Fibroblast of the aortic adventitia (primary cell): ENCODE measurements at regions not wholly inside any gene's neighbourhood (a gene's known extent, or its start where the extent isn't known, plus 50 kb on each side); places are given as distances from the start of the nearest gene placed in this dataset.

Experiments used
- DNase-seq: peaks from one replicate; pipeline ENCODE4 v3.0.0-alpha.2; 2010; ENCODE audit warnings: low read depth
- H3K4me3 ChIP-seq: 2 replicates; pipeline ENCODE4 v1.5.1; 2011; ENCODE audit warnings: low read depth, mild to moderate bottlenecking, control low read depth, low read length, moderate library complexity
- TF ChIP-seq, protein P1 (sequence below): IDR thresholded peaks from 2 replicates; pipeline ENCODE4 v1.5.1; 2011; ENCODE audit warnings: mild to moderate bottlenecking, low read length, control low read depth, inconsistent platforms; ENCODE audit not compliant: insufficient read depth

DNA sequence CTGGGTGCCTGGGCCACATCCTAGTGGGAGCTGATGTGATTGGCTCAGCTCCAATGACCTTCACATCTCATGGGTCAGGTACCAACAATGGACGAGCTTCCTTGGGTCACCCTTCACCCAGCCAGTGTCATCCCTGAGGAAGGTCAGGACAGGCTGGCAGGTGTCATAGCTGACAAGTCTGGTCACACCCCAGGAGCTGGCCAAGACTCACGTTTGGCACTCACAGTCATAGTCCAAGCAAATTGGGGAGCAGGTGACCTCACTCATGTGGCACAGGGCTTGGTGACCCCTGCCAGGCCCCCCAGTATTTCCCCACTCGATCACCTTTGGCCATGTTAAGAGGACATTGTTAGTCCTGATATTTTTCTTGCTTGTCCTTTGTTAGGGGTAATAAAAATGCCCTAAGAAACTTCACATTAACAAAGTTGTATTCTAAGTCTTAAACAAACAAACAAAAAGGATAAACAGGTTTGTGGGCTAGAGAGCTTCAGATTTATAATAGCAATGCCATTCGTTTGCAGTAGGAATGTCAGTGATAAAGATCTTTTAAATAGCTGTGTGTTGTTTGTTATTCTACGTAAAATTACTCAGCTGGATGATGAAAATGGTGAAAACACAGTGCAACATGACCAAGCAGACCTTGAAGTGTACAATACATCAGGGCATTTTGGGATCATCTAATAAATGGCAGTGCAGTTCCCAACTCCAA, 79.5 kb upstream of the POMGNT2 start:
- peak; percentile 51 for DNase-seq
- TF ChIP-seq, protein P1, sequence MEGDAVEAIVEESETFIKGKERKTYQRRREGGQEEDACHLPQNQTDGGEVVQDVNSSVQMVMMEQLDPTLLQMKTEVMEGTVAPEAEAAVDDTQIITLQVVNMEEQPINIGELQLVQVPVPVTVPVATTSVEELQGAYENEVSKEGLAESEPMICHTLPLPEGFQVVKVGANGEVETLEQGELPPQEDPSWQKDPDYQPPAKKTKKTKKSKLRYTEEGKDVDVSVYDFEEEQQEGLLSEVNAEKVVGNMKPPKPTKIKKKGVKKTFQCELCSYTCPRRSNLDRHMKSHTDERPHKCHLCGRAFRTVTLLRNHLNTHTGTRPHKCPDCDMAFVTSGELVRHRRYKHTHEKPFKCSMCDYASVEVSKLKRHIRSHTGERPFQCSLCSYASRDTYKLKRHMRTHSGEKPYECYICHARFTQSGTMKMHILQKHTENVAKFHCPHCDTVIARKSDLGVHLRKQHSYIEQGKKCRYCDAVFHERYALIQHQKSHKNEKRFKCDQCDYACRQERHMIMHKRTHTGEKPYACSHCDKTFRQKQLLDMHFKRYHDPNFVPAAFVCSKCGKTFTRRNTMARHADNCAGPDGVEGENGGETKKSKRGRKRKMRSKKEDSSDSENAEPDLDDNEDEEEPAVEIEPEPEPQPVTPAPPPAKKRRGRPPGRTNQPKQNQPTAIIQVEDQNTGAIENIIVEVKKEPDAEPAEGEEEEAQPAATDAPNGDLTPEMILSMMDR = no peak
- no peak overlapping the region for H3K4me3 ChIP-seq

- TF ChIP-seq, protein P1 = no peak
- no peak overlapping the region for H3K4me3 ChIP-seq
- DNase-seq = no peak
Observed at GRCh38 chr3:43183456-43183855, 77.6 kb upstream of the POMGNT2 start.

DNA sequence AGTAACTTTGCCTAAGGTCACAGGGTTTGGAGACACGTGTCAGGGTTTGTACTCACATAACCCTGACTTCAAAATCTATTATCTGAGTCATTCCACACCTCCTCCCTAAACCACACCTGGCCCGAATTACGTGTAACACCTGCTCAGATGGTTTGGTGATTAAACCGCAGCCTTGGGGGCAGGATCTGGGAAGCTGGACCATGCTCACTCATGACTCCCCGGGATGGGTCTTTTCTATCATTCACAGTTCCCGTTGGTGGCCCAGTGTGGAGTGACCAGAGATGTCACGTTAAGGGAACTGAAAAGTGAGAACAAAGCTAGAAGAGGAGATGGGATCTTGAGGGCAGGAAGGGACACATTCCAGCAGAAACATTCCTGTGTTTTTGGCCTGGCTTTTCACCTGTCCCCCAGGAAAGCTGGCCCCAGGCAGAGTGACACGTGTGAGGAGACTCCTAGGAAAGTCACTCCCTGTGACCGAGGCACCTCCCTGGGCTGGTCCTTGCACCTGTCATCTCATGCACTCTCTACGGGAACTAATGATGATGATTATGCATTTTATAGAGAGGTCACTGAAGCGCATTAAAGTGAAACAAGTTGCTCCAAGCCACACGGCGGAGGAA, 75.4 kb upstream of the POMGNT2 start:
- no peak for DNase-seq
- H3K4me3 ChIP-seq = no peak overlapping the region
- TF ChIP-seq, protein P1 = no peak

GRCh38 chr3:43180694-43181093, 74.8 kb upstream of the POMGNT2 start:
- H3K4me3 ChIP-seq = no peak overlapping the region
- TF ChIP-seq, protein P1 = no peak
- no peak for DNase-seq

DNA sequence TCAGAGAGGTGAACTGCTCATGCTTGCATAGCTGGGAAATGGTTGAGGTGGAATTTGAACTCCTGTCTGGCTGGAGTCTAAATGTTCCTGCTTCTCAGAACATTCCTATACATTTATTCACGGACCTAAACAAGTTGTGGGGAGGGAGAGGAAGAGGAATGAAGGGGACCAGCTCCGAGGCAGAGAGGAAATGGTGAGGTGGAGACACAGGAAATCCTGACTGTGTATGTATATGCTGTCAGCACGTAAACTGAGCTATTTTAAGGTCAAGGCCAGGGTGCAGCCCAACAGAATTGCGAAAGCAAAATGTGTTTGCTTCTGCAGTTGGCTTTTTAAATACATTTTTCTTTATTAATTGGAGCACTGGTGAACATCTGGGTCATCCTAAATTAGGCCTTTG, 74.1 kb upstream of the POMGNT2 start:
- DNase-seq = peak; percentile 62
- TF ChIP-seq, protein P1 = no peak
- no peak overlapping the region for H3K4me3 ChIP-seq

DNA sequence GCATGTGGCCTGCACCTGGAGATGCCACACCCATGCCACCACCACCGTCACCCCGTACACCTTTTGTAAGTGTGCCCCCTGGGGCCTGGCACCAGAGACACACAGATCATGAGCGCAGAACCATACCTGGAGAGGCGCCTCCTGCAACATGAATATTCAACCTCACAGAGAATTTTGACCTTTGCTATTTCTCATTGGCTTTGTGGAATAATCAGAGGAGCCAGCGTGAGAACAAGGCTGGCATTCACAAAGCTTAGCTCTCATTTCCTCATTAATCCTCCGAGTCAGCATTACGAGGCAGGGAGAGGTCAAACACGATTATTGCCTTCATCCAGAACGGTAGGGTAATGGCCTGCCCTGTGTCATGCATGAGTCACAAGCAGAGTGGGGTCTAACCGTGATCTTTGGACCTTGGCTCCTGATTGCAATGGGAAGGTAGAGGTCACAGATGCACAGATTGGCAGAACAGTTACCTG, 73.0 kb upstream of the POMGNT2 start:
- H3K4me3 ChIP-seq = no peak overlapping the region
- TF ChIP-seq, protein P1 = no peak
- DNase-seq = peak; percentile 14
